Right atrium auricular region (tissue), 2 donors: ENCODE measurements at regions not wholly inside any gene's neighbourhood (a gene's known extent, or its start where the extent isn't known, plus 50 kb on each side); places are given as distances from the start of the nearest gene placed in this dataset.
"Not testable (repeated sequence)": the region's sequence is repeated elsewhere in the genome, so short reads cannot be mapped to it uniquely, and the experiment has no call there.

Experiments
- DNase-seq: peaks from one replicate; pipeline ENCODE4 v3.0.0-alpha.2; 2019; ENCODE audit warnings: low spot score
- H3K27ac ChIP-seq, 2 donors: fragments of 200-600 bp; sonication (generic); 1 replicate in 1 of 2; 2 replicates in 1 of 2; pipeline ENCODE4 v1.5.1; 2016 to 2019
- H3K27me3 ChIP-seq, 2 donors: fragments of 200-600 bp; sonication (generic); one replicate each; pipeline versions ENCODE4 v1.5.1 to v1.6.0; 2017 to 2019
- H3K36me3 ChIP-seq: fragments of 200-600 bp; sonication (generic); one replicate; pipeline ENCODE4 v1.5.1; 2016
- H3K4me1 ChIP-seq, 2 donors: fragments of 200-600 bp; sonication (generic); one replicate each; pipeline versions ENCODE4 v1.5.1 to v1.6.0; 2017 to 2019
- H3K4me3 ChIP-seq, 2 donors: fragments of 200-600 bp; sonication (generic); 1 replicate in 1 of 2; 2 replicates in 1 of 2; pipeline ENCODE4 v1.5.1; 2017 to 2019; ENCODE audit warnings: mild to moderate bottlenecking in 1 of 2, moderate library complexity in 1 of 2
- H3K9me3 ChIP-seq, 2 donors: fragments of 200-600 bp; sonication (generic); one replicate each; pipeline ENCODE4 v1.5.1; 2019
- TF ChIP-seq, protein P1 (sequence below), 2 donors: fragments of 200-600 bp; sonication (generic); IDR thresholded peaks; one replicate each; pipeline ENCODE4 v1.5.1; 2019; ENCODE audit warnings: antibody characterized with exemption in 2 of 2

DNA sequence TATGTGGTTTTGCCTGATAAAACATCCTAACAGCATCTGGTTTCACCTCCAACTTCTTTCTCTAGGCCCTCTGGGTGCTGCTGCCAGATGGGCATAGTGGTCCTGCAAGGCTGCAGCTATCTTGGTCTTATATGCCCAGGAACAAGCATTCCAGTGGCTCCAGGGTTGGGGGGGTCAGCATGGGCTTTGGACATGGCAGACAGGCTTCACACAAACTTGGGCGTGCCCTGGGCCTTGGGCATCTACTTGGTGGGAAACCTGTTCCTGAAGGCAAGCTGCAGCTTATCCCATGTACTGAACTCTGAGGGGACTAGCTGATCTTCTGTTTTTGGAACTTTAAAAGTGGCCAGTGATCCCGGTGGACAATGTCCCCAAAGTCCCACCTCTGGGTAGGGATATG is 54.9 kb upstream of the ZNF678 start:
- Histone ChIP-seq H3K36me3 (no peaks in the 10 kb centered on the region), H3K4me3 (no peak overlapping the region), H3K9me3 (no peaks in the 10 kb centered on the region), H3K4me1 (no peaks in the 10 kb centered on the region), H3K27ac (no peak overlapping the region), H3K27me3 (no peaks in the 10 kb centered on the region)
- DNase-seq: no peak
- TF ChIP-seq, protein P1, sequence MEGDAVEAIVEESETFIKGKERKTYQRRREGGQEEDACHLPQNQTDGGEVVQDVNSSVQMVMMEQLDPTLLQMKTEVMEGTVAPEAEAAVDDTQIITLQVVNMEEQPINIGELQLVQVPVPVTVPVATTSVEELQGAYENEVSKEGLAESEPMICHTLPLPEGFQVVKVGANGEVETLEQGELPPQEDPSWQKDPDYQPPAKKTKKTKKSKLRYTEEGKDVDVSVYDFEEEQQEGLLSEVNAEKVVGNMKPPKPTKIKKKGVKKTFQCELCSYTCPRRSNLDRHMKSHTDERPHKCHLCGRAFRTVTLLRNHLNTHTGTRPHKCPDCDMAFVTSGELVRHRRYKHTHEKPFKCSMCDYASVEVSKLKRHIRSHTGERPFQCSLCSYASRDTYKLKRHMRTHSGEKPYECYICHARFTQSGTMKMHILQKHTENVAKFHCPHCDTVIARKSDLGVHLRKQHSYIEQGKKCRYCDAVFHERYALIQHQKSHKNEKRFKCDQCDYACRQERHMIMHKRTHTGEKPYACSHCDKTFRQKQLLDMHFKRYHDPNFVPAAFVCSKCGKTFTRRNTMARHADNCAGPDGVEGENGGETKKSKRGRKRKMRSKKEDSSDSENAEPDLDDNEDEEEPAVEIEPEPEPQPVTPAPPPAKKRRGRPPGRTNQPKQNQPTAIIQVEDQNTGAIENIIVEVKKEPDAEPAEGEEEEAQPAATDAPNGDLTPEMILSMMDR (IDR thresholded peaks at IDR 0.05): no peak

DNA sequence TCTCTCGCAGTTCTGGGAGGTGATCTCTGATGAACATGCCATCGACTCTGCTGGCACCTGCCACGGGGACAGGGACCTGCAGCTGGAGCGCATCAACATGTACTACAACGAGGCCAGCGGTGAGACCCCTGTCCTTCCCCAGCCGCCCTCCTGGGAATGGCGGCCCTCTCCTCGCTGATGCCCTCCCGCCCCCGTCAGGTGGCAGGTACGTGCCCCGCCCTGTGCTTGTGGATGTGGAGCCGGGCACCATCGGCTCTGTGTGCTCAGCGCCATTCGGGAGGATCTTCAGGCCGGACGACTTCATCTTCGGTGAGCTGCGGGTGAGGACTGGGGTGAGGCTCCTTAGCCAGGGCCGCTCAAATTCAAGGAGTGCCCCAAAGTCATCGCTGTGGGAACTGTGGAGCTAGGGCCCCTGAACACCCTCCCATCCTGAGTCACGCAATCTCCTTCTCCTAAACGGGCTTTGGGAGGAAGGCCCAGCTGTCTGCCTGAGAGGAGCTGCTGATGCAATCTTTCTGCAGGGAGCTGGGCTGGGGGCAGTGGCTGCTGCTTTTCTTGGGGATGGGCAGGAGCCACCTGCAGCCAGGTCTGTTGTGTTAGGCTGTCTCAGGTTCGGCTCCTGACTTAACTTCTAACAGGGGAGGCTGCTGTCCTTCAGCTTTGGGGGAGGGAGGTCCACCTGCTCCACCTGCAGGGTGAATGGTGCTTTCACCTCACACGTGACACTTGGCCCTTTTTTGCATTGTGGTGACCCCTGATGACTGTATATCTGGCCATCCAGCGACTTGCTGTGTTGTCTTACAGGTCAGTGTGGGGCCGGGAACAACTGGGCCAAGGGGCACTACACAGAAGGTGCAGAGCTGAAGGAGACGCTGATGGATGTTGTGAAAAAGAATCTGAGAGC is 56.6 kb upstream of the ZNF678 start:
- H3K9me3 ChIP-seq, H3K4me1 ChIP-seq, H3K27me3 ChIP-seq, H3K36me3 ChIP-seq, H3K4me3 ChIP-seq, DNase-seq, H3K27ac ChIP-seq: not testable (repeated sequence)

DNA sequence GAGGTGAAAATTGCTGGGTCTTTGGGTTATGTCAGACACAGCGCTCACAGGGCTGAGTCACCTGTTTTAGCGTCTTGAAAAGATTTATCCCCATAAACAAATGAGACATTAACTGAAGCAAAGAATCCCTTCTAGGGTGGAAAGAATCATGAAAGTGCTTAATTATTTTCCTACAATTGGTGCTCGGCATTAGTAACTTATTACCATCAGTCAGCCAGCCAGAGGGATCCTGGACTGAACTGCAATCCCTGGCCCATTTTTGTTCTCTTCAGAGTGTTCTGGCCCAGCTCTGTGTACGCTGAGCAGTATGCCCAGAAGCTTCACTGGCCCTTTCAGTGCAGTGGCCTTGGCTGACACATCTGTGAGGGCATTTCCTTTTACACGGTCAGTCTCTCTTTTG is 67.3 kb upstream of the ZNF678 start:
- not testable (repeated sequence) for DNase-seq, H3K4me3 ChIP-seq, H3K4me1 ChIP-seq, H3K27me3 ChIP-seq, H3K9me3 ChIP-seq, H3K36me3 ChIP-seq, H3K27ac ChIP-seq

DNA sequence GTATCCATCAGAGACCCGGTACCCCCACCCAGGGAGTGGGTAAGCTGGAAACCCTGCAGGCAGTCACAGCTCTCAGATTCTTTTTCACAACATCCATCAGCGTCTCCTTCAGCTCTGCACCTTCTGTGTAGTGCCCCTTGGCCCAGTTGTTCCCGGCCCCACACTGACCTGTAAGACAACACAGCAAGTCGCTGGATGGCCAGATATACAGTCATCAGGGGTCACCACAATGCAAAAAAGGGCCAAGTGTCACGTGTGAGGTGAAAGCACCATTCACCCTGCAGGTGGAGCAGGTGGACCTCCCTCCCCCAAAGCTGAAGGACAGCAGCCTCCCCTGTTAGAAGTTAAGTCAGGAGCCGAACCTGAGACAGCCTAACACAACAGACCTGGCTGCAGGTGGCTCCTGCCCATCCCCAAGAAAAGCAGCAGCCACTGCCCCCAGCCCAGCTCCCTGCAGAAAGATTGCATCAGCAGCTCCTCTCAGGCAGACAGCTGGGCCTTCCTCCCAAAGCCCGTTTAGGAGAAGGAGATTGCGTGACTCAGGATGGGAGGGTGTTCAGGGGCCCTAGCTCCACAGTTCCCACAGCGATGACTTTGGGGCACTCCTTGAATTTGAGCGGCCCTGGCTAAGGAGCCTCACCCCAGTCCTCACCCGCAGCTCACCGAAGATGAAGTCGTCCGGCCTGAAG is 69.3 kb upstream of the ZNF678 start:
- H3K9me3 ChIP-seq, H3K4me3 ChIP-seq, H3K27me3 ChIP-seq, H3K4me1 ChIP-seq, H3K27ac ChIP-seq, H3K36me3 ChIP-seq, DNase-seq: not testable (repeated sequence)

DNA sequence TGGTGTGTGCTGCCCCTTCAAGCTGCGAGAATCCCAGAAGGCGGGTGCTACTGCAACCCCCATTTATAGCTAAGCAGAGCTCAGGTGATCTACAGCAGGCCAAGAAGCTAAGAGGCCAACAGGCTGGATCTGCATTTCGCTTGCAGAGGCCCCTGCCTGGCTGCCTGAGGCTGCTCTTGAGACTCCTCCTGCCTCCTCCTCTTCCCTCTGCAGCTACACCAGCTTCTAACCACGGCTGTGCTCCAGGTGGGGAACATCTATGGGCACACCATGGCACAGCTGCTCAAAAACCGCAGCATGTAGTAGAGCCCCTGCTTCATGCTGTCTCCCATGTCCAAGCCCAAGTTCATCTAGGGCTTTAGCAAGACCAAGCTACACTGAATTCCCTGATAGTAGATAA is 72.9 kb upstream of the ZNF678 start:
- Histone ChIP-seq H3K36me3 (no peaks in the 10 kb centered on the region), H3K27me3 (no peaks in the 10 kb centered on the region), H3K9me3 (no peaks in the 10 kb centered on the region), H3K4me1 (peaks cover 0 to 5% of the 10 kb centered on the region in 2 donors), H3K4me3 (no peak overlapping the region), H3K27ac (no peak overlapping the region)
- TF ChIP-seq, protein P1 (IDR thresholded peaks at IDR 0.05): no peak
- no peak for DNase-seq

DNA sequence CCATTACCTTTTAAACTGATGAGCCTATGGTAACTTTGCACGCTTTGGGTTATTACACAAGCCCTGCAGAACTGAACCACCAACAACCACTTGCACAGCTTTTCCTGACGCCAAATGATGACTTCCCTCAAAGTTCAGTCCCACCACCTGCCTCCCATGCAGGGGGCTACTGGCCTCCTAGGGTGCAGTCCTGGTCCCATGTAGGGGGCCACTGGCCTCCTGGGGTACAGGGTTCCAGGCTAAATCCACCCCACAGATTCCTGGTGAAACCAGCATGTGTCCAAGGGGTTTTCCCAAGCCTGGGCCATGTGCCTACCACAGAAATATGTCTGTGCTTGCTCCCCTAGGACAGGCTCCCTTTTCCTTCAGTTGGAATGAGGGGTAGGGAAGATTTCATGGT is 73.4 kb upstream of the ZNF678 start:
- no peak for DNase-seq
- H3K4me3 ChIP-seq: no peak overlapping the region
- H3K27ac ChIP-seq: no peak overlapping the region
- H3K36me3 ChIP-seq: no peaks in the 10 kb centered on the region
- no peaks in the 10 kb centered on the region for H3K9me3 ChIP-seq
- H3K27me3 ChIP-seq: no peaks in the 10 kb centered on the region
- TF ChIP-seq, protein P1 (IDR thresholded peaks at IDR 0.05): no peak
- peaks cover 0 to 5% of the 10 kb centered on the region in 2 donors for H3K4me1 ChIP-seq

DNA sequence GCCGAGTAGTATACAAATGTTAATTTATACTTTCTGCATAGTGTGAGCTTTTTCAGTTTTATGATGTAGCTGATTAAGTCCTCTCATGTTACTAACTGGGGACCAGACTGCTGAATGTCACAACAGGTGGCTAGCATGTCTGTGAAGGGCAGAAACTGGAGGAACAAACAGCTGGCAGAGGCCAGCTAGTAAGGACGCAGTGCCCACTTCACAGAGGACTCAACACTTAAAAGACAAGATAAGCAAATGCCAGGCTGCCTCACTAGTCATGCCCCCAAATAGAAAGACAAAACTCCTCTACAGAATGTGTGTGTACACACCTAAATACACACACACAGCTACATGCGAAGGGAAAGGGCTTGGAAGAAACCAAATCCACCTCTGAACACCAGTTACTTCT is 73.8 kb upstream of the ZNF678 start:
- Histone ChIP-seq H3K27me3 (no peaks in the 10 kb centered on the region), H3K4me1 (peaks cover 0 to 5% of the 10 kb centered on the region in 2 donors), H3K36me3 (no peaks in the 10 kb centered on the region), H3K4me3 (no peak overlapping the region), H3K27ac (no peak overlapping the region), H3K9me3 (no peaks in the 10 kb centered on the region)
- TF ChIP-seq, protein P1 (IDR thresholded peaks at IDR 0.05): no peak
- no peak for DNase-seq
